Upper lobe of left lung (tissue), 6 donors: ENCODE measurements at regions not wholly inside any gene's neighbourhood (a gene's known extent, or its start where the extent isn't known, plus 50 kb on each side); places are given as distances from the start of the nearest gene placed in this dataset.
A peak's percentile ranks its signal among the peaks of the same experiment; 100 is the strongest.

Experiments
- ATAC-seq, 2 donors: fragments of 200-7000 bp; cut with Tn5 transposase; one replicate each; pipeline ENCODE4 v1.9.1; 2022; ENCODE audit warnings: mild to moderate bottlenecking in 2 of 2, moderate library complexity in 2 of 2; ENCODE audit not compliant: low FRiP score in 2 of 2
- DNase-seq, 2 donors: peaks; one replicate each; pipeline ENCODE4 v3.0.0-alpha.2; 2019 to 2020
- H3K27ac ChIP-seq, 4 donors: fragments of 200-600 bp; sonication (generic); one replicate each; pipeline ENCODE4 v1.5.1; 2016 to 2019
- H3K27me3 ChIP-seq, 4 donors: fragments of 200-600 bp; sonication (generic); one replicate each; pipeline ENCODE4 v1.5.1; 2017 to 2019
- H3K36me3 ChIP-seq, 4 donors: fragments of 200-600 bp; sonication (generic); one replicate each; pipeline ENCODE4 v1.5.1; 2016 to 2019
- H3K4me1 ChIP-seq, 4 donors: fragments of 200-600 bp; sonication (generic); one replicate each; pipeline ENCODE4 v1.5.1; 2018 to 2019
- H3K4me3 ChIP-seq, 4 donors: fragments of 200-600 bp; sonication (generic); one replicate each; pipeline ENCODE4 v1.5.1; 2017 to 2019; ENCODE audit warnings: mild to moderate bottlenecking in 2 of 4, moderate library complexity in 1 of 4
- H3K9me3 ChIP-seq, 4 donors: fragments of 200-600 bp; sonication (generic); one replicate each; pipeline ENCODE4 v1.5.1; 2018 to 2019
- CTCF ChIP-seq, 6 experiments: fragments of 450-650 bp in 4 of 6; fragments of 200-600 bp in 2 of 6; sonication (generic) in 2 of 6; IDR thresholded peaks; one replicate each; pipeline ENCODE4 v1.5.1; 2016 to 2019; ENCODE audit warnings: antibody characterized with exemption in 6 of 6
- EP300 ChIP-seq, 4 donors: sonication (generic); formaldehyde crosslinking; IDR thresholded peaks; one replicate each; pipeline ENCODE4 v1.5.1; 2017; ENCODE audit warnings: antibody characterized with exemption in 4 of 4, control low read depth in 2 of 4
- POLR2A ChIP-seq, 4 donors: fragments of 450-650 bp; IDR thresholded peaks; one replicate each; pipeline ENCODE4 v1.5.1; 2016 to 2017; ENCODE audit warnings: antibody characterized with exemption in 4 of 4, mild to moderate bottlenecking in 2 of 4
- POLR2AphosphoS5 ChIP-seq, 2 donors: sonication (generic); formaldehyde crosslinking; IDR thresholded peaks; one replicate each; pipeline ENCODE4 v1.5.1; 2017; ENCODE audit warnings: antibody characterized with exemption in 2 of 2
- WGBS, 2 donors: methylation state at CpG; one replicate each; pipeline ENCODE4 v1.1.5; 2017 to 2018; 5-methylcytosine and 5-hydroxymethylcytosine counted together
- donor health status: DM: no; HTN: no; CAD: no; lungs with moderate emphysema.
- donor health status: DM: no; HTN: yes; CAD: no; lungs with severe emphysema.

GRCh38 chr10:63884426-63884825 lies 363.2 kb downstream of the REEP3 start:
- Histone ChIP-seq H3K36me3 (no peaks in the 10 kb centered on the region), H3K27ac (no peak overlapping the region), H3K4me3 (no peak overlapping the region), H3K9me3 (no peaks in the 10 kb centered on the region), H3K27me3 (no peaks in the 10 kb centered on the region), H3K4me1 (no peaks in the 10 kb centered on the region)
- no peak for ATAC-seq
- no peak for DNase-seq
- TF ChIP-seq EP300 (IDR thresholded peaks at IDR 0.05) (no peak), POLR2AphosphoS5 (IDR thresholded peaks at IDR 0.05) (no peak), POLR2A (IDR thresholded peaks at IDR 0.05) (no peak), CTCF (IDR thresholded peaks at IDR 0.05) (no peak)
- 92 to 100% methylated on average over 1 to 2 of the region's 2 CpGs for WGBS, 2 donors

- ATAC-seq (no peak), DNase-seq (no peak)
- TF ChIP-seq POLR2A (IDR thresholded peaks at IDR 0.05), result no peak
- no peak for TF ChIP-seq EP300 (IDR thresholded peaks at IDR 0.05)
- no peak for TF ChIP-seq POLR2AphosphoS5 (IDR thresholded peaks at IDR 0.05)
- TF ChIP-seq CTCF (IDR thresholded peaks at IDR 0.05), result no peak
- Histone ChIP-seq H3K27me3 (no peaks in the 10 kb centered on the region), H3K4me3 (no peak overlapping the region), H3K4me1 (no peaks in the 10 kb centered on the region), H3K36me3 (no peaks in the 10 kb centered on the region), H3K9me3 (no peaks in the 10 kb centered on the region), H3K27ac (no peak overlapping the region)
Measured at GRCh38 chr10:63885156-63885555, 364.0 kb downstream of the REEP3 start.

- H3K4me1 ChIP-seq, result no peaks in the 10 kb centered on the region
- WGBS, 2 donors, result 85 to 93% methylated on average over 4 of the region's 4 CpGs
- H3K27me3 ChIP-seq, result no peaks in the 10 kb centered on the region
- DNase-seq, result no peak
- H3K27ac ChIP-seq, result no peak overlapping the region
- H3K9me3 ChIP-seq, result no peaks in the 10 kb centered on the region
- ATAC-seq, result no peak
- H3K36me3 ChIP-seq, result no peaks in the 10 kb centered on the region
- TF ChIP-seq POLR2AphosphoS5 (IDR thresholded peaks at IDR 0.05) (no peak), EP300 (IDR thresholded peaks at IDR 0.05) (no peak)
- H3K4me3 ChIP-seq, result no peak overlapping the region
Measured at GRCh38 chr10:63886281-63887022, 365.3 kb downstream of the REEP3 start.

DNA sequence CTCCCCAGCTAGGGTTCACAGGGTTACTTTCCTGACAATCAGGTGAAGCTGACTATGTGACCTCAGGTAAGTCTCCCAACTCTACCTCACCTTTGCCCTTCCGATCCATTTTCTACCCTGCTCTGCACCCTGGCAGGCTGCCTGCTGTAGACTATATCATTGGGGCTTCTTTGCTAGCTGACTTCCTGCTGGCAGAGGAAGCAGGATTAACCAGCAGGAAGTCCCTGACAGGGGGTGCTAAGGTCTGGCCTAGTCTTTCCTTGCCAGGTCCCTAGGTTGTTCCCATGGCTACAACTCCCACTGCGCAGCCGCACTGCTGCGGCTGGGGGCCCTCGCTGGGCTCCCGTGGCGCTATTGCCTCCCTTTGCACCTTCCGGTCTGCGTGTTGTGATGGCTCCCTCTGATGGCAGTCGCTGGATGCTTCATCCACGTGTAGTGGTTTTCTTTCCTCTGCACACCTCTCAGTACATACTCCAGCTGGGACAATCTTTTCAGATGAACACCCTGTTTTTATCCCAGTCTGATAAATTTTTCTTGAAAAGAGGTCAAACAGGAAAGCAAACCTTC lies 365.9 kb downstream of the REEP3 start:
- ATAC-seq, result no peak
- no peaks in the 10 kb centered on the region for H3K9me3 ChIP-seq
- no peak for TF ChIP-seq EP300 (IDR thresholded peaks at IDR 0.05)
- no peak for TF ChIP-seq CTCF (IDR thresholded peaks at IDR 0.05)
- no peak for TF ChIP-seq POLR2AphosphoS5 (IDR thresholded peaks at IDR 0.05)
- no peak for TF ChIP-seq POLR2A (IDR thresholded peaks at IDR 0.05)
- H3K4me3 ChIP-seq, result no peak overlapping the region
- WGBS, 2 donors, result 74 to 91% methylated on average over 11 of the region's 11 CpGs
- DNase-seq, result peak in 1 of 2 donors; percentile 48
- no peaks in the 10 kb centered on the region for H3K4me1 ChIP-seq
- no peaks in the 10 kb centered on the region for H3K27me3 ChIP-seq
- H3K27ac ChIP-seq, result no peak overlapping the region
- H3K36me3 ChIP-seq, result no peaks in the 10 kb centered on the region

DNA sequence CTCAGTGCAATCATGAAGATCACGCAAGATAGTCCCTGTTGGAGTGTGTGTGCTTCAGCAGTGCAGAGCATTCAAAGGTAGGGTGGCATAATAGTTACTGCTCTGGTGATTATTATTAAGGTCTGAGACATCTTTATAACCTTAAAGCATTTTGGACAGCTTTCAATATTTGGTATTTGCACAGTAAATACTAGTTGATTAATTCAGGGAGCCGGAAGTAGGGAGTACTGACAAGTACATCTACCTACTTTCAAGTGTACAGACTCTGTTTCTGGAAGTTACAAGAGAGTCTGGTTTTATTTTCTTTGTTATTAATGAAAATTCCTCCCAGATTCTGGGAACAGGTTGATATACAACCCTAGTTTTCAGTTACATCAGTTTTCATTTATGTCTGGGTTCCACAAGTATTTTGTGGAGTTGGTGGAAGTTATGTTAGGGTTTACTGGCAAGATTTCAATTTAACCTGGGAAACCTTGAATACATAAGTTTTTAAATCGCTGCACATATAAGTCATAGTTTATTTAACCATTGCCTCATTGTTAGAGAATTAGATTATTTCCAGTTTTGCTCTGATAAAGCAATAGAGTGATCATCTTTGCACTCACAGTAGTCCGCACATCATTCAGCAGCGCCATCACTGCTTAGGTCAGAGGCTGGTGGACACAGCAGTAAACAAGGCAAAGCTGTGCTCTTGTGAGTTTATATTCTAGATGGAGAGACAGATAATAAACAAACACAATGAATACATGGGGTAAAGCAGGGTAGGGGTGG lies 366.6 kb downstream of the REEP3 start:
- 75 to 85% methylated on average over 5 of the region's 5 CpGs for WGBS, 2 donors
- no peak for ATAC-seq

More for the DNA sequence above, 366.6 kb downstream of the REEP3 start:
- DNase-seq, result no peak
- no peaks in the 10 kb centered on the region for H3K4me1 ChIP-seq
- no peaks in the 10 kb centered on the region for H3K36me3 ChIP-seq
- H3K27me3 ChIP-seq, result no peaks in the 10 kb centered on the region
- no peak overlapping the region for H3K4me3 ChIP-seq
- TF ChIP-seq EP300 (IDR thresholded peaks at IDR 0.05) (no peak), POLR2AphosphoS5 (IDR thresholded peaks at IDR 0.05) (no peak), POLR2A (IDR thresholded peaks at IDR 0.05) (no peak), CTCF (IDR thresholded peaks at IDR 0.05) (no peak)
- no peaks in the 10 kb centered on the region for H3K9me3 ChIP-seq
- no peak overlapping the region for H3K27ac ChIP-seq
